ENCODE measurements at regions not wholly inside any gene's neighbourhood (a gene's known extent, or its start where the extent isn't known, plus 50 kb on each side); places are given as distances from the start of the nearest gene placed in this dataset.
"Not testable (repeated sequence)": the region's sequence is repeated elsewhere in the genome, so short reads cannot be mapped to it uniquely, and the experiment has no call there.

DNA sequence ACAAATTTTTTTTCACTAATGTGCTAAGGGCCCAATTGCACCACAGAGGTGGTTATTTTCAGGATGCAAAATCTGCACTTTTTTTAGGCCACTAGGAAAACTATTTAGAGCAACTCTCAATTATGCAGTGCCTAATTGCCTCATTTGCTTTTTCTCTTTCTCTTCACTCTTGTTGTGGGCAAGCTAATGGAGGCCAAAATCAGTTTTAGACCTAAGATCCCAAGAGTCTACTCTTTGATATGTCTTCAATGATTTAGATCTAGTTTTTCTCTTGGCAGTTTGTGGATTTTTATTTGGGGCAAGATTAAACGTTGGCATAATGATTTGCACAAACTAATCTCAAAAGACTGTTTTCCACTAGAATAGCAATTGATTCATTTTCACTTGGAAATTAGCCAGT is 1996.9 kb downstream of the LRRC4C start:
- DNase-seq, result no peak

DNA sequence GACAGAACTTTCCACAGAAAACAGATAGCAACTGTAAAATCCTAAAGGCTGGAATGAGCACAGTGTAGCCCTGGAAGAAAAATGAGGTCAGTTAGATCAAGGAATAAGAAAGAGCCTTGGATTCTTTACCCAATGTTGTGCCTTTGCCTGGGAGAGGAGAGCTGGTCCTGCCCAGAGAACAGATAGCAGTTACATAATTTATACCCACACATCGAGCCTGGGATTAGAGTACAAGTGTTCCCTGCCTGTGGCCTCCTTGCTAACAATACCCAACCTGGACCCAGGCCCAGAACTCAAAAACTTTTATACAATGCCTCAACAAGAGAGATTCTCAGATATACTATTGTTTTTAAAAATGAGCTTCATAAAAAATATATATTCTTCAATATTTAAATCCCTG is 1998.4 kb downstream of the LRRC4C start:
- no peak for DNase-seq

DNA sequence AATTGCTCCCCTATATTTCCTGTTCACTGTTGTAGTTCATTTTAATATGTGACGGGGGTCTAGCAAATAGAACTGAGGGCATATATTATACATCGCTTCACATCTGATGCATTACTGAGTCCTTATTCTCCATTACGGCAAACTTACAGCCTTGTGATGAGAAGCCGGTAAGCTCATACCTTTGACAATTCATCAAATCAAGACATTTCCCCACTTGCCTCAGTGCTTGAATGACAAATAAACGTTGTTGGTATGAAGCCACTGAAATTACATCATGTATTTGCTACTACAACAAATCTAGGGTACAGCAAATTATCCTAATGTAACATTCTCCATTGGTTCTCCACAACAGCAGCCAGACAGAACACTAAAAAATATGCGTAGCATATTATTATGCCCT is 1999.8 kb downstream of the LRRC4C start:
- DNase-seq, result no peak

DNA sequence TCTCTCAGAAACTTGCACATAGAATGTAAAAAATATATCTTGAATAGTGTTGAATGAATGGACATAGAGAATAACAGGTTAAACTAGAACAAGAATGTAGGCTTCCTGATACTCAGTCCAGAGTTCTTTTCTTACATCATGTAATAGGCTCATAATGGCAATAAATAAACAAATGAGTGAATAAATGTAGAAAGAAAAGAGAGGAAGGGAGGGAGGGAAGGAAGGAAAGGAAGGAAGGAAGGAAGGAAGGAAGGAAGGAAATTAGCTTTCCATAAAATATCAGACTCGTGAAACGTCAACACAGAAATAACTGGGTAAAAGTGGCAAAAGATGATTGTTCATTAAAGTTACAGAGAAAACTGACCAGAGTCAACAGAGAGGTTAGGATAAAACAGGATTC is 2001.0 kb downstream of the LRRC4C start:
- DNase-seq, result no peak

DNA sequence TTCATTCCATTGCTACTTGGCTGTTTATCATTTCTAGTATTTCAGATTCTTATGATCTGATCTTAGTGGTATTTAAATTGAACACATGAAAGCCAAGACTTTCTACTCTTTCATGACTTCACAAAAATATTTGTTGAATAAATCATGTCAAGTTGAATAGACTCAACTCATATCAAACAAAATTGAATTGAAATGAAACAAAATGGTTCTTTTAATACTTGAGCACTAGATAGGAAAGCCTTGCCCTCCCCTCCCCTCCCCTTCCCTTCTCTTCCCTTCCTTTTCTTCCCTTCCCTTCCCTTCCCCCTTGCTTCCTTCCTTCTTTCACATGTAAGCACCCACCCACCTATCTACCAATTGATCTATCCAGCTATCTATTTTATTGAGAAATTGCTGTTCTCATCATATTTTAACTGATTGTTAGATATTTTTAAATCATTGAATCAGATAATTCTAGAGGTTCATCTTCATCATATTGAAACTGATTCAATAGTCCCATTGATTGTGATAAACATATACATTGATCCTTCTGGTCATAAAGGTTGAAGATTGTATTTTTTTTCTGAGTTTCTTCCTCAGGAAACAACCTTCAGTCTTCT is 2015.9 kb downstream of the LRRC4C start:
- no peak for DNase-seq

DNA sequence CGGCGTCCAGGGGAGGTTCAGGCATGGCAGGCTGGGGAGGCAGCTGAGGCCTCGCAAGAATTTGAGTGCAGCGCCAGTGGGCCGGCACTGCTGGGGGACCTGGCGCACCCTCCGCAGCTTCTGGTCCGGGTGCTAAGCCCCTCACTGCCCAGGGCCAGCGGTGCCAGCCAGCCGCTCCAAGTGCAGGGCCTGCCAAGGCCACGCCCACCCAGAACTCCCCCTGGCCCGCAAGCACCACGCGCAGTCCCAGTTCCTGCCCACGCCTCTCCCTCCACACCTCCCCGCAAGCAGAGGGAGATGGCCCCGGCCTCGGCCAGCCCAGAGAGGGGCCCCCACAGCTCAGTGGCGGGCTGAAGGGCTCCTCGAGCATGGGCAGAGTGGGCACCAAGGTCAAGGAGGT is 2017.3 kb downstream of the LRRC4C start:
- DNase-seq, result no peak

DNA sequence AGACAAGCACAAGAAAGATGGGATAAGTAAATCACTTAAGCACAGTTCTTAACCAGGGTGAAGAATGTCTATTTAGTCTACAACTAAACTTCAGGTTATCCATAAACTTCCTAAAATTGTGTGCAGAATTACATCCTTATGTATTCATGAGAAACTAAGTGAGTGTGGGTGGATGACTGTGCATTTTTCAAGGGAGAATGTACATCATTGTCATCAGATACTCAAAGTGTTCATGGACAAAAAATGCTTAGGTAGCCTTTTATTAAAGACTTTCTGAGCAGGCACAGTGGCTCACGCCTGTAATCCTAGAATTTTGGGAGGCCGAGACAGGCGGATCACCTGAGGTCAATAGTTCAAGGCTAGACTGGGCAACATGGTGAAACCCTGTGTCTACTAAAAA is 2023.8 kb downstream of the LRRC4C start:
- DNase-seq, result no peak

DNA sequence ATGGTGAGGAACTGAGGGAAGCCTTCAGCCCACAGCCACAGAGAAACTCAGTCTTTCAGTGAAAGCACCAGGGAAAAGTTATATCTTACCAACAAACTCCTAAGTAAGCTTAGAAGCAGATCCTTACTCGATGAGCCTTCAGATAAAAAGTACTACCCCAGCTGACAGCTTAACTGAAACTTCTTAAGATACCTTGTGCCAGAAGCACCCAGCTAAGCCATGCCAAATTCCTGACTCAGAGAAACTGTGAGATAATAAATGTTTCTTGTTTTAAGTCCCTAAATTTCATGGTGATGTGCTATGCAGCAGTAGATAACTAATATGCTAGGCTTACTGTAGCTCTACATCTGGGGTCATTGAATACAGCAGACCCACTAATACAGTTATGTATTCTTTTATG is 2025.0 kb downstream of the LRRC4C start:
- DNase-seq, result no peak

DNA sequence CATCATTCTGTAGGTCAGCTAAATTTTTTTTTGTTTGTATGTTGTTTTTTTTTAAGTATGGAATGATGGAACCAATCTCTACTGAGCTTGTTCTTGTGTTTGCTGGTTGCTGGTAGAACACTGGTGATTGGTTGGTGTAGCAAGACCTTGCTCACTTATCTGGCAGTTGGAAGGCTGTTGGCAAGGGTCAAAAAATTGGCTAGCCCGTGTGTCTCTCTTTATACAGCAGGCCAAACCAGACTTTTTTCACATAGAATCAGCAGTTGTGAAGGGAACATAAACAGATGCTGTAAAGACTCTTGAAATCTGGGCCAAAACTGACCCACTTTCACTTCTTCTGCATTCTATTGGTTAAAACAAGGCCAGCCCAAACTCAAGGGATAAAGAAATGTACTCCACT is 2026.5 kb downstream of the LRRC4C start:
- DNase-seq, result no peak

DNA sequence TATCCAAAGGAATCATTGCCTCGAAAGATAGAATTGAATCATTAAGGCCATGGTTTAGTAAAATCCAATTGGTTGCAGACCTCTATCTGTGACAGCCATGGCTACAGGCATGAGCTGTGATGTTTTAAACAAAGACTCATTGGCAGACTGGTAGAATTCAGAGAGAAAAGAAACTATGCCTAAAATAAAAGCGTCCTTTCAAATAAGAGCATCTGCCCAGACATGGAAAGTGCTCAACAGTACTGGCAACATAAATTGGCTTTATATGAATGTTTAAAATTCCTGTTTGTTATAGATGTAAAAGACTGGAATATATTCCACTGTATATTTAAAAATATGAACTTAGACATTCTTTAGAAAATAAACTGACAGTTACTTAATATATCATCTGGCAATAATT is 2034.2 kb downstream of the LRRC4C start:
- DNase-seq, result no peak

DNA sequence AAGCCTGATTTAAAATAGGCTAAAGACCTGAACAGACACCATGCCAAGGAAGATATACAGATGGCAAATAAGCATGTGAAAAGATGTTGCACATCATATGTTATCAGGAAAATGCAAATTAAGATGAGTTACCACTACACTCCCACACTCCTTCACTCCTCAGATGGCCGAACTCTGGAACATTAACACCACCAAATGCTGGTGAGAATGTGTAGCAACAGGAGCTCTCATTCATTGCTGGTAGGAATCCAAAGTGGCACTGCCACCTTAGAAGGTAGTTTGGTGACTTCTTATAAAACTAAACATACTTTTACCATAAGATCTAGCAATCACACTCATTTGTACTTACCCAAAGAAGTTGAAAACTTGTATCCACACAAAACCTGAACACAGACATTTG is 2047.3 kb downstream of the LRRC4C start:
- no peak for DNase-seq

DNA sequence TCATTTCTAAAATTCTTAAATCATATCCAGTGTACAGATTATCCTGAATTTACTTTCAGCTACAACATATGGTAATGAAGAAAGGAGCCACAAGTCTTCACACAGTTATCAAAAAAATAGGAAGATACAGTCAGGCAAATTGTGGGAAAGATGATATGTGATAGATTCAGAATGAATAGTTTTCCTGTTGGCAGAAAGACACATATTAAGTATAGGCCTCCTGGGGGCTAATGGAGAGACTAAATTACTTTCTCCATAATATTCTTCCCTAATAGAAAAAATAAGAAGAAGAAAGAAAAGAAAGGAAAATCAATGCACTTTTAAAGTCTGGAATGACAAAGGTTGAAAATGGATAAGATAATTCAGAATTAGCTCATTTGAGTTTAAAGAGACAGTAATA is 2073.5 kb downstream of the LRRC4C start:
- no peak for DNase-seq

DNA sequence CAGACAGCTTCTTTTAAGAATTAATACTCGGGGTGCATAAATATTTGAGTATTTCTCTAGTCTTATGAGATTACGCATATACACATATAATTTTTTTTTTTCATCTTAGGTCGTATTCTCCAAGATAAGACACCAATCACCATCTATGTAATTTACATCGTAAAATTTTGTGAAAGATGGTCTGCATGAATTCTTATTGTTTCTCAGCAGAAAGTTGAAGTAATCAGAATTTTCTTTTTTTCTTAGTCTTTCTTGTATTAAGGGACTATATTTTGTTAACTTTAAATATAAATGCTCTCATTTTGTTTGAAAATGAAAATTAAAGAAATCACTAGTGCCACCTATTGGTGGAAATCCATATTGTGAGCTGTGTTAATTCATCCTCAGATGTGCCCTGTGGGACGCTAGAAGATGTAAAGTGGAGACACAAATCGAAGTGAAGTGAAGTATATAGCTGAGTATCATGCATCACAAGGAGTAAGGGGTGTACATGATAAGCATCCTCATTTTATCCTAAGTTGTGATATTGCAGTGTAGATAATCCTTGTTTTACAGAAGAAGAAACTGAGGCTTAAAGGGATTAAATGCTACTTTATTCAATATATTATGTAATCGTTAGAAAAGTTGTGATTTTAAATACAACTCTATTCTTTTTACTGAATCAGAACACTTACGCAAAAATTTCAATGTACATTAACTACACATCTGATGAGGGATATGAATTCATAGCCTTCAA is 2084.3 kb downstream of the LRRC4C start:
- DNase-seq, result peak; percentile 44

DNA sequence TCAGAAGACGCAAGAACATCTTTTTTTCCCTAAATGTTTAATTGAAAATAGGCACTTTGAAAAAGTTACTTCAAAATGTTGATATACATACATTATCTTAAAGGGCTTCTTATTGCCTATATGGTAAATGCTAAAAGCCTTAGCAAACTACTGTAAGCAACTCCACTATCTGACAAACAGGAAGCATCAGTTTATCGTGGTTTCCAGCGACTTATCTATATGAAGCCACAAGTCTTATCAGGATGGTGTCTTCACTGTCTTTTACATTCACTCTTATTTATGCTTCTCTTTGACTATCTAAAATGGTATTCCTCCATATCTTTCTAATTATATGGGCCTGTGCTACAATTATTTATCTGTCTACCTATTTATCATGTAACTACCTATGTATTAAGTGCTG is 2091.9 kb downstream of the LRRC4C start:
- no peak for DNase-seq

DNA sequence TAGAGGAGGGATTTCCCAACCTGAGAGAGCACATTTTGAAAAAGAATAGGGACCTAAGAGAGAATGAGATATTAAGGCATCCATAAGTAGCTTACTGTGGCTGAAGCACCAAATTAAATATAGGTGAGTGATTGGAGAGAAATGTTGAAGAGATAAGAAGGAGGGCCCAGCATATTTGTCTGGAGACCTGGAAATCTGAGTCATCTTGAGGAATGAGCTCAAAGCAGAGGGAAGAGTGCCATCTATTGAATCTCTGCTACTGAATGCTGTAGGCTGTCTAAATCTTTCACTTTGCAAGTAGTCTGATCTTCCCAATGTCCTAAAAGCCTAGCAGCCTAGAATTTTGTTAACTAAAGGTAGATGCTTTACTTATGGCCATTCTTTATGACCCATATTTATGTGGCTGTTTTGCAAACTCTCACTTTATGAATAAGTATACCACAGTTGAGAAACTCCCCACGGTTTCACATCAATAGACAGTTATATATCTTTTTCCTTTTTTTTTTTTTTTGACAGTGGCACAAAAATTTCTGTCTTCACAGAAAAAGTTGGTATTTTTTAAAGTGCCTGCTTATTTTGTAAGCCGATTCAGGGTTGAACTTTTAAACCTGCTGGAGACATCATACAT is 2093.5 kb downstream of the LRRC4C start:
- no peak for DNase-seq

DNA sequence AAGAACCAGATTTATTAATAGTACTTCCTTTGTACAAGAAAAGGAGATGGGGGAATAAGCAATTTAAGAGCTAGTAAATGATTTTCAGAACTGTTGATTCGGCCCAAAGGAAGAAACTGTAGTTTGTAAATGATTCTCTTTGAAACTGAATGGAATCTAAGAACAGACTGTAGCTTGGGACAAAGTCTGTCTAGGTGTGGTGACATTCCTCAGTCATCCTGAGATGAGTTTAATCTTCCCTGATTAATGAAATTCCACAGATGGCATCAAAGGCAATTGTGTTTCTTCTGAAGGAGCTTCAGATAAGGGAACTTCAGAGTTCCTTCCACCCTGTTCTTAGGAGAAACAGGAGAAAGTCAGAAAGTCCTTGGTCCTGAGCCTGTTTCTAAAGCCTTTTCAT is 2095.9 kb downstream of the LRRC4C start:
- no peak for DNase-seq

DNA sequence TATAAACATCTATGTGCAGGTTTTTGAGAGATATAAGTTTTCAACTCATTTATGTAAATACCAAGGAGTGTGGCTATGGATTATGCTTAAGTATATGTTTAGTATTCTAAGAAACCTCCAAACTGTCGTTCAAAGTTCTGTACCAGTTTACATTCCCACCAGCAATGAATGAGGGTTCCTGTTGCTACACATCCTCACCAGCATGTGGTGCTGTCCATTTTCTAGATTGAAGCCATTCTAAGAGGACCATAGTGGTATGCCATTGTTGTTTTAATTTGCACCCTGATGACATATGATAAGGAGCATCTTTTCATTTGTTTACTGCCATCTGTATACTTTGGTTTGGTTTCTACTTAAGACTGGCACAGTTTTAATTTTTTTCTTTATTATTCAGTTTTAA is 2097.9 kb downstream of the LRRC4C start:
- DNase-seq, result no peak

DNA sequence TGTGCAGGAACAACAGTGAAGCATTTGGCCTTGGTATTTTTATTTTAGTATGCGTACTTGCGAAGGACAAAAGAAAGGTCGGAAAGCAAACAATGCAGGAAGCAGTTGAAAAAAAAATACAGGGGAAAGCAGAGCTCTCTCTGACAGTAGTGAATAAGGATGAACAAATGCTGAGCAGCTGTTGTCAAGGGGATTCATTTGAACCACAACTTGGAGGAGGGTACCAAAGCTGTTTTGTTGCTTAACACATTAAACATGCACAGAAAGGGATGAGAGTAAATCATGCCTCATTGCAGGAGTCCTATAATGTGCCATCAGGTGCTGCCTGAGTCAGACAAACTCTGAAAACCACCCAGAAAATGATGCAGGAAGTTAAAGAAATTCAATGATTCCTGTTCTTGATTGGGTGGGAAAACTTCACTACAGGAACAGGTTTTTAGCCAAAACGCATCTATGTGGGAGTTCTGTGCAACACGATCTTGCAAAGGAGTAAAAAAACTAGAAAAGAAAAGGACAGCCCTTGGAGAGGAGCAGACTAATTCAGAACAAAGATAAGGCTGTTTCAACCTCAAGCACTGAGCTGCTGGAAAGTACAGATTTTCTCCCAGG is 2113.5 kb downstream of the LRRC4C start:
- DNase-seq, result no peak

DNA sequence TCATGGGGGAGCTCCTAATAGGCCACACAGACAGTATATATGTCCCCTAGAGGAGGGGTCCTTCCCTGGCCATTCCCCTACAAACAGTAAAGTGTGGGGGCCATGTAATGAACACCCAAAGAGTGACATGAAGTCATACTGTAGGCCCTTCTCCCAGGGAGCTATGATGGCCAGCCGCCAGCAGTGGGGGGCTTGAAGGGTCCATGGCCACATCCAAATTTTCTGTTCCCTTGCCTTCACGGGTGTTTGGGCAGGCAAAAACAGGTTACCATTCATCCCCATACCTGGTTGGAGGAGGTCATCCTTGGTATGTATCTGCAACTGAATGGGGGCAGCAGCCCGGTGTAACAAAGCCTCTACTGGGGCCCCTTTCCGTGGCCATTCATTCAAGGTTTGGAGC is 2118.0 kb downstream of the LRRC4C start:
- no peak for DNase-seq

DNA sequence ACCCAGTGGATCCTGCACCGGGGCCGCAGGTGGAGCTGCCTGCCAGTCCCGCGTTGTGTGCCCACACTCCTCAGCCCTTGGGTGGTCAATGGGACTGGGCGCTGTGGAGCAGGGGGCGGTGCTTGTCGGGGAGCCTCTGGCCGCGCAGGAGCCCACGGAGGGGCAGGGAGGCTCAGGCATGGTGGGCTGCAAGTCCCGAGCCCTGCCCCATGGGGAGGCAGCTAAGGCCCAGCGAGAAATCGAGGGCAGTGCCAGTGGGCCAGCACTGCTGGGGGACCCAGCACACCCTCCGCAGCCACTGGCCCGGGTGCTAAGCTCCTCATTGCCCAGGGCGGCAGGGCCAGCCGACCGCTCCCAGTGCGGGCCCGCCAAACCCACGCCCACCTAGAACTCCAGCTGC is 2126.4 kb downstream of the LRRC4C start:
- not testable (repeated sequence) for DNase-seq

DNA sequence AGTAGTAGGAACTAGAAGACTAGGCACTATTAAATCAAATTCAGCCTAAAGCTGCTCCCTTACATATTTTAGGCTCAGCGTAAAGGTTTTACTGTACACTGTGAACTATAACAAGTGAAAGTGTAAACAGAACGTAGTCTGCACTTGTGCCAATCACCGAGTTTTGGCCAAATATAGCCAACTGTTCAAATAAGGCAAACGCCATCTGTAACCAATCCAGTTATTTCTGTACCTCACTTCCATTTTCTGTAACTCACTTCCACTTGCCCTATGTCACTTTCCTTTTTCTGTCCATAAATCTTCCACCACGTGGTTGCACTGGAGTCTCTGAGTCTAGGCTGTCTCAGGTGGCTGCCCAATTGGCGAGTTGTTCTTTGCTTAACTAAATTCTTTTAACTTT is 2132.2 kb downstream of the LRRC4C start:
- no peak for DNase-seq

DNA sequence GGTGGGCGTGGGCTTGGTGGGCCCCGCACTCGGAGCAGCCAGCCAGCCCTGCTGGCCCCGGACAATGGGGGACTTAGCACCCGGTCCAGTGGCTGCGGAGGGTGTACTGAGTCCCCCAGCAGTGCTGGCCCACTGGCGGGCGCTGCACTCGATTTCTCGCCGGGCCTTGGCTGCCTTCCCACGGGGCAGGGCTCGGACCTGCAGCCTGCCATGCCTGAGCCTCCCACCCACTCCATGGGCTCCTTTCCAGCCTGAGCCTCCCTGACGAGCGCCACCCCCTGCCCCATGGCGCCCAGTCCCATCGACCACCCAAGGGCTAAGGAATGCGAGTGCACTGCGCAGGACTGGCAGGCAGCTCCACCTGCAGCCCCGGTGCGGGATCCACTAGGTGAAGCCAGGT is 2147.6 kb downstream of the LRRC4C start:
- DNase-seq, result not testable (repeated sequence)

DNA sequence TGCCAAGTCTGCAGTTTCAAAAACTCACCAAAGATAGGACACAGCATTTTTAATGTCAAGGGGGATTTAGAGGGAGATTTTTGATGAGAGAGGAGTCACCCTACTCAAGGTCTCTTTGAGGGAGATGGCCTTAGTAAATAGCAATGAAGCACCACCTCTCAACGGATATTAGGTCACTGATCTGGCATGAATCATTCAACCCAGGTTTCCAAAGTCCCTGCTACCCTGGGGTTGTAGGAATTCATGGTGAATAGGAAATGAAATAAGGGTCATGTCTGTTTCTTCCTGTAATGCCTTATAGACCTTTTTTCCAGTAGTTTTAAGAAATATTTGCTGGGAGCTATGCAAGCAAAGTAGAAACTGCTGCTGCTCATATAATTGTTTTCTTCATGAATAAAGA is 2154.9 kb downstream of the LRRC4C start:
- DNase-seq, result no peak

DNA sequence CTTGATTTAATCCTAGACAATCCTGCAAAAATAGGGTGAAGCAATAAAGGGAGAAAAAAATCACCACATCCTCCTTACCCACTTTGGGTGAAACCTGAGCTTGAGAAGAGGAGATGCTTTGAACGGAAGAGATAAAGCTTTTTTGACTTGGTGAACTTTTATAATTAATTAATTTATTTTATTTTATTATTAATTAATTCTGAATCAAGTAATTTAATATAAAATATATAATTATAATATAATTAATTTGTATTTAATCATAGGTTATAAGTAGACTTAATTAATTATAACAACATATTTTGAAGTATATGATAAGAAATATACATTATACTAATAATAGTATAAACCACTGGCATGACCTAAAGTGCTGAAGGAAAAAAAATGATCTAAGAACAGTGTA is 2164.8 kb downstream of the LRRC4C start:
- DNase-seq, result no peak
